NCI-H2107 (cell line): ENCODE measurements at regions not wholly inside any gene's neighbourhood (a gene's known extent, or its start where the extent isn't known, plus 50 kb on each side); places are given as distances from the start of the nearest gene placed in this dataset.

Source experiments
- DNase-seq: peaks from one replicate; lab custom pipeline; 2025; lab: John Stamatoyannopoulos, UW

GRCh38 chr11:113634940-113635575, 71.0 kb downstream of the TMPRSS5 start:
- DNase-seq, result no peak

GRCh38 chr11:113632981-113633380, 73.1 kb downstream of the TMPRSS5 start:
- no peak for DNase-seq

GRCh38 chr11:113629562-113629961, 76.5 kb downstream of the TMPRSS5 start:
- DNase-seq, result no peak

- DNase-seq, result peak; percentile 54
These were observed 77.2 kb downstream of the TMPRSS5 start for GRCh38 chr11:113628912-113629311.

- no peak for DNase-seq
These were observed 78.2 kb downstream of the TMPRSS5 start for GRCh38 chr11:113627946-113628345.

GRCh38 chr11:113627297-113627696, 78.8 kb downstream of the TMPRSS5 start:
- no peak for DNase-seq

- DNase-seq, result no peak
These were observed 79.4 kb downstream of the TMPRSS5 start for GRCh38 chr11:113626736-113627135.

GRCh38 chr11:113623114-113623513, 83.0 kb downstream of the TMPRSS5 start:
- no peak for DNase-seq

GRCh38 chr11:113618360-113618759, 87.7 kb downstream of the TMPRSS5 start:
- DNase-seq, result no peak

GRCh38 chr11:113615773-113616172, 90.3 kb downstream of the TMPRSS5 start:
- DNase-seq, result no peak

- DNase-seq, result peak; percentile 5
These were observed 91.0 kb downstream of the TMPRSS5 start for GRCh38 chr11:113615098-113615497.

- DNase-seq, result no peak
These were observed 92.0 kb downstream of the TMPRSS5 start for GRCh38 chr11:113614097-113614496.

GRCh38 chr11:113613619-113614018, 92.5 kb downstream of the TMPRSS5 start:
- DNase-seq, result no peak

GRCh38 chr11:113604186-113604585, 101.9 kb downstream of the TMPRSS5 start:
- no peak for DNase-seq

- DNase-seq, result no peak
These were observed 102.6 kb downstream of the TMPRSS5 start for GRCh38 chr11:113603277-113604059.

GRCh38 chr11:113602483-113602882, 103.6 kb downstream of the TMPRSS5 start:
- no peak for DNase-seq

GRCh38 chr11:113596658-113597057, 109.5 kb downstream of the TMPRSS5 start:
- no peak for DNase-seq

- no peak for DNase-seq
These were observed 110.1 kb downstream of the TMPRSS5 start for GRCh38 chr11:113595810-113596594.

- no peak for DNase-seq
These were observed 112.3 kb downstream of the TMPRSS5 start for GRCh38 chr11:113593698-113594308.

GRCh38 chr11:113591117-113591516, 115.0 kb downstream of the TMPRSS5 start:
- no peak for DNase-seq

GRCh38 chr11:113587308-113587739, 112.1 kb upstream of the DRD2 start:
- no peak for DNase-seq

- no peak for DNase-seq
These were observed 109.2 kb upstream of the DRD2 start for GRCh38 chr11:113584371-113584770.
